ENCODE measurements at regions not wholly inside any gene's neighbourhood (a gene's known extent, or its start where the extent isn't known, plus 50 kb on each side); places are given as distances from the start of the nearest gene placed in this dataset.

DNA sequence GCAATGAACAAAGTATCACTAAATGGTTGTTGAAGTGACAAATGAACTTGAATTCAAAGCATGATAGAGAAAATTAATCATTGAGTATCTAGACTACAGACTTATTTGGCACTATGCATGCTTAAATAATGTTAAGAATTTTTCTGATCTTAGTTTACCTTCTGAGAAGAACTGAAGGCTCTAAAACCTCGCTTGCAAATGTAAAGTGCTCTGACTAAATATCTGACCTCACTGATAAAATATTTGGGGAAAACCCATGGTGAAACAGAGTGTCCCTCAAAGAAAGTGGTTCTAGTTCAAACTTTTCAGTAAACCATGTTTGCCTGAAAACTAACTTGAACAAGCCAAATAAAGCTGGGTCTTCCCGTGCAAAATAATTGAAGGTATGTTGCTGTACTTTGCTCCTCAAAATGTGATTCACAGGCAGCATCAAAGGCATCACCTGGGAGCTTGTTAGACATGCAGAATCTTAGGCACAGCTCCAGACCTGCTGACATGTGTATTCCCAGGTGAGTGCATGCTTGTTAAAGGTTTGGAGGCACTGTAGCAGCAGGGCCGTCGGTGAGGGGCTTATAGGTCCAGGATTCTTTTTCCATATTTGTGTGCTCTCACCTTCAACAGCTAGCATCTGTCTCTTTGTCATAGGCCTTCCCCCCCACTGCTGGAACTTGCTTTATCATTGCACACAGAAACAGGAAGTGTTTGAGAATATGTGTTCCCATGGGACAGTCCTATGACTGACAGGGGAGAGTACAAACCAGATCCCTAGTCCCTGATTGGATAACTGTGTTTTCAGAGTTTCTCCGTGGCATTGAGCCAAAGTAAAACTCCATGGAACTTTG is 524.2 kb upstream of the LMCD1 start:
- H3K9me3 ChIP-seq (ENCODE audit: control insufficient read depth in 4 of 4, low read length in 3 of 4) = no peaks in the 10 kb centered on the region
- no peak for TF ChIP-seq RXRA (IDR thresholded peaks at IDR 0.05)
- TF ChIP-seq HNF4A (conservative IDR thresholded peaks at IDR 0.05) = no peak
- TF ChIP-seq, protein P1, sequence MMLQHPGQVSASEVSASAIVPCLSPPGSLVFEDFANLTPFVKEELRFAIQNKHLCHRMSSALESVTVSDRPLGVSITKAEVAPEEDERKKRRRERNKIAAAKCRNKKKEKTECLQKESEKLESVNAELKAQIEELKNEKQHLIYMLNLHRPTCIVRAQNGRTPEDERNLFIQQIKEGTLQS (IDR thresholded peaks at IDR 0.05) = no peak
- no peak for TF ChIP-seq YY1 (IDR thresholded peaks at IDR 0.05)
- TF ChIP-seq EGR1 (IDR thresholded peaks at IDR 0.05; ENCODE audit: low read depth in 2 of 2) = no peak
- TF ChIP-seq, protein P2, sequence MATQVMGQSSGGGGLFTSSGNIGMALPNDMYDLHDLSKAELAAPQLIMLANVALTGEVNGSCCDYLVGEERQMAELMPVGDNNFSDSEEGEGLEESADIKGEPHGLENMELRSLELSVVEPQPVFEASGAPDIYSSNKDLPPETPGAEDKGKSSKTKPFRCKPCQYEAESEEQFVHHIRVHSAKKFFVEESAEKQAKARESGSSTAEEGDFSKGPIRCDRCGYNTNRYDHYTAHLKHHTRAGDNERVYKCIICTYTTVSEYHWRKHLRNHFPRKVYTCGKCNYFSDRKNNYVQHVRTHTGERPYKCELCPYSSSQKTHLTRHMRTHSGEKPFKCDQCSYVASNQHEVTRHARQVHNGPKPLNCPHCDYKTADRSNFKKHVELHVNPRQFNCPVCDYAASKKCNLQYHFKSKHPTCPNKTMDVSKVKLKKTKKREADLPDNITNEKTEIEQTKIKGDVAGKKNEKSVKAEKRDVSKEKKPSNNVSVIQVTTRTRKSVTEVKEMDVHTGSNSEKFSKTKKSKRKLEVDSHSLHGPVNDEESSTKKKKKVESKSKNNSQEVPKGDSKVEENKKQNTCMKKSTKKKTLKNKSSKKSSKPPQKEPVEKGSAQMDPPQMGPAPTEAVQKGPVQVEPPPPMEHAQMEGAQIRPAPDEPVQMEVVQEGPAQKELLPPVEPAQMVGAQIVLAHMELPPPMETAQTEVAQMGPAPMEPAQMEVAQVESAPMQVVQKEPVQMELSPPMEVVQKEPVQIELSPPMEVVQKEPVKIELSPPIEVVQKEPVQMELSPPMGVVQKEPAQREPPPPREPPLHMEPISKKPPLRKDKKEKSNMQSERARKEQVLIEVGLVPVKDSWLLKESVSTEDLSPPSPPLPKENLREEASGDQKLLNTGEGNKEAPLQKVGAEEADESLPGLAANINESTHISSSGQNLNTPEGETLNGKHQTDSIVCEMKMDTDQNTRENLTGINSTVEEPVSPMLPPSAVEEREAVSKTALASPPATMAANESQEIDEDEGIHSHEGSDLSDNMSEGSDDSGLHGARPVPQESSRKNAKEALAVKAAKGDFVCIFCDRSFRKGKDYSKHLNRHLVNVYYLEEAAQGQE (IDR thresholded peaks at IDR 0.05) = no peak
- TF ChIP-seq ZBTB33 (IDR thresholded peaks at IDR 0.05) = no peak
- TF ChIP-seq CTCF (IDR thresholded peaks at IDR 0.05; ENCODE audit: low read depth, low read length, missing input control) = no peak
- no peak for TF ChIP-seq FOXA1 (IDR thresholded peaks at IDR 0.05)
- no peak for TF ChIP-seq SP1 (IDR thresholded peaks at IDR 0.05)
- DNase-seq (ENCODE audit: low spot score) = no peak
- H3K27ac ChIP-seq (ENCODE audit: low read depth in 1 of 2, low read length in 2 of 2) = no peak overlapping the region
- 59% methylated on average over 5 of the region's 5 CpGs for WGBS
- no peaks in the 10 kb centered on the region for H3K27me3 ChIP-seq (ENCODE audit: control insufficient read depth in 4 of 4, insufficient read depth in 4 of 4, low read length in 3 of 4)
- H3K4me1 ChIP-seq (ENCODE audit: control insufficient read depth in 4 of 4, insufficient read depth in 4 of 4, low read length in 3 of 4) = no peaks in the 10 kb centered on the region
- no peak overlapping the region for H3K9ac ChIP-seq (ENCODE audit: low read depth in 1 of 2, low read length in 2 of 2)
- no peaks in the 10 kb centered on the region for H3K36me3 ChIP-seq (ENCODE audit: control insufficient read depth in 4 of 4, insufficient read depth in 3 of 4, low read depth in 1 of 4, low read length in 3 of 4)
- H3K4me3 ChIP-seq (ENCODE audit: low read depth in 1 of 3, low read length in 3 of 3) = no peak overlapping the region

DNA sequence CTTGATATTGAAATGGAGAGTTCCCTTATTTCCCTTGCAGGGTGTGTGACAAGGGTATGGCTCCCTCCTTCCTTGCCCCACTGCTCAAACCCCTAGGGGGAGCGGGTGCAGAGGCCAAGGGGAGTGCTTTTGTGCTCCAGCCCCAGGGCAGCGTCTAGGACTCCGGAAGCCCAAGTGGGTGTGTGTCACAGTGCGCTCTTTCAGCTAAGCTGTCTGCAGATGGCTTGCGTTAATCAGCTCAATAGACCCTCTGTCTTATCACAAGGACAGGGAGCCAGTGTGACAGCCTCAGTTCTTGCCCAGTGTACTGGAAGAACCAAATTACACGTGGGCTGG is 523.6 kb upstream of the LMCD1 start:
- H3K4me1 ChIP-seq (ENCODE audit: control insufficient read depth in 4 of 4, insufficient read depth in 4 of 4, low read length in 3 of 4) = no peaks in the 10 kb centered on the region
- no peaks in the 10 kb centered on the region for H3K9me3 ChIP-seq (ENCODE audit: control insufficient read depth in 4 of 4, low read length in 3 of 4)
- no peak overlapping the region for H3K9ac ChIP-seq (ENCODE audit: low read depth in 1 of 2, low read length in 2 of 2)
- H3K36me3 ChIP-seq (ENCODE audit: control insufficient read depth in 4 of 4, insufficient read depth in 3 of 4, low read depth in 1 of 4, low read length in 3 of 4) = no peaks in the 10 kb centered on the region
- TF ChIP-seq RAD21 (IDR thresholded peaks at IDR 0.05) (no peak), NR2F2 (IDR thresholded peaks at IDR 0.05) (no peak), CTCF (IDR thresholded peaks at IDR 0.05; ENCODE audit: low read depth, low read length, missing input control) (no peak), TAF1 (conservative IDR thresholded peaks at IDR 0.05) (no peak), SP1 (IDR thresholded peaks at IDR 0.05) (no peak), HNF4G (IDR thresholded peaks at IDR 0.05) (no peak)
- DNase-seq (ENCODE audit: low spot score) = no peak
- H3K4me3 ChIP-seq (ENCODE audit: low read depth in 1 of 3, low read length in 3 of 3) = no peak overlapping the region
- WGBS = 66% methylated on average over 6 of the region's 6 CpGs
- no peak overlapping the region for H3K27ac ChIP-seq (ENCODE audit: low read depth in 1 of 2, low read length in 2 of 2)
- no peaks in the 10 kb centered on the region for H3K27me3 ChIP-seq (ENCODE audit: control insufficient read depth in 4 of 4, insufficient read depth in 4 of 4, low read length in 3 of 4)
